NCI-H510A treated with DMSO at 0.1 percent for 48 hours (cell line): ENCODE measurements at regions not wholly inside any gene's neighbourhood (a gene's known extent, or its start where the extent isn't known, plus 50 kb on each side); places are given as distances from the start of the nearest gene placed in this dataset.

Experiments
- DNase-seq: peaks from one replicate; lab custom pipeline; 2025; lab: John Stamatoyannopoulos, UW

DNA sequence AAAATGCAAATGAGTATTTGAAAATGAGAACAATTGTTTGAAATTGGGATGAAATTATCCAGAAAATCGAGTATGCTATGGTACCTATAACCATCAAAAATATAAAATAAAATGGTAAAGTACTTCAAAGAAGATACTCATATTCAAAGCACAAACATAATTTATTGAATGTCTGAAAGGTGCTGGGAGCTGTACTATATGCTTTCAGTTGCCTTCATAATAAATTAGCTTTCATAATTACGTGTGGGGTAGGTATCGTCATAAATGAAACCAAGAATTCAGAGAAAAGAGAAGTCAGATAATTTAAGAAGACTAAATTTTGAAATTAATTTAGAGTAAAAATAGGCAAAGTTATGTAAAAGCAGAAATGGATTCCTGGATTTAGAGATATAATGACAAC is 721.9 kb upstream of the ACVR2A start:
- DNase-seq, result no peak

DNA sequence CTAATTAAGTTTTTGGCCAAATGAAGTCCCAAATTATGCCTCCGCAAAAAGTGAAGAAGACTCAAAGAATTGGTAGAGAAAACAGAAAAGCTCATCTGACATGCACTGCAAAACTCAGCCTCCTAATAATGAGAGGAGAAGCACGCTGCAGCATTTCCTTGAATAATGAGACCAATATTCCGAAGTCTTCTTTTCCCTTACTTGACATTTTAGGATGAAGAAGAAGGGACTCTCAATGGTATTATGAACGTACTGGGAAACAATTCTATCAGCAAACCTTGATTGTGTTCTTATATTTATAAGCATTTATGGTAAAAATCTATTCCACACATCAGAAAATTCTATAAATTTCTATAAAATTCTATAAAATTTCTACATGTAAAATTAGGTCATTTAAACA is 733.9 kb upstream of the ACVR2A start:
- no peak for DNase-seq

DNA sequence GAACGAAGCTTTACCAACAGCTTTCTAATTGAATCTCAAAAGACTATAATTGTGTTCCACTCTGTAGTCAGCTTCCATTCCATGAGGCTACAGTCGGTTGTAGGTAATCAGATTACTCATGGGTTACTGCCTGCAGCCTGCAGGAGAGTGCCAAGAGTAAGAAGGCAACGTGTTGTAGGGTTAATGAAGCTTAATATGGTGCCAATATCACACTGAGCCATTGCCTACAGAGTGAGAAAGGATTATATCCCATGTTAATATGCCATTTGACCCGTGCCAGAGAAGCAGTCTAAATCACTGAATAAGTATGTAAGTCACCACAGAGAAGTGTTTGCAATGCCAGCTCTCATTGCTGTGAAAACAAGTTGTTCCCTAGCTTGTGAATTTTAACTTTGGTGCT is 734.5 kb upstream of the ACVR2A start:
- DNase-seq, result no peak

- DNase-seq, result no peak
These were observed 735.5 kb upstream of the ACVR2A start for GRCh38 chr2:147109291-147109690.

DNA sequence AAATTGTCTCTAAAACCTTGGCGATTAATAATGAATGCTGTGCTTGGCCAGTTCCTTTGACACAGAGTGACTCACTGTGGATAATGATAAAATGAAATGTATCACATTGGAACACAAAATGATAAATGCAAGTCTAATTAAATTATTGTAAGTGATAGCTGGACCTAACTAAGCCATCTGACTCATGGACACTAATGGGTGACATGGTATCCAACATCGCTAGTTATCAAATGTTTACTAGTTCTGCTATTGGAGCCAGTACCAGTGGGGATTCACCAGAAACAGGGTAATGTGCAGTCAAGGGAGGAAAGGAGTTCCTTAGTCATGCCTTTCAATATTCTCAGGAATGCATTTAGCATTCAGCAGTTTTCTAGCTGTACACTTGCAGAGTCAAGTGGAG is 736.3 kb upstream of the ACVR2A start:
- no peak for DNase-seq

DNA sequence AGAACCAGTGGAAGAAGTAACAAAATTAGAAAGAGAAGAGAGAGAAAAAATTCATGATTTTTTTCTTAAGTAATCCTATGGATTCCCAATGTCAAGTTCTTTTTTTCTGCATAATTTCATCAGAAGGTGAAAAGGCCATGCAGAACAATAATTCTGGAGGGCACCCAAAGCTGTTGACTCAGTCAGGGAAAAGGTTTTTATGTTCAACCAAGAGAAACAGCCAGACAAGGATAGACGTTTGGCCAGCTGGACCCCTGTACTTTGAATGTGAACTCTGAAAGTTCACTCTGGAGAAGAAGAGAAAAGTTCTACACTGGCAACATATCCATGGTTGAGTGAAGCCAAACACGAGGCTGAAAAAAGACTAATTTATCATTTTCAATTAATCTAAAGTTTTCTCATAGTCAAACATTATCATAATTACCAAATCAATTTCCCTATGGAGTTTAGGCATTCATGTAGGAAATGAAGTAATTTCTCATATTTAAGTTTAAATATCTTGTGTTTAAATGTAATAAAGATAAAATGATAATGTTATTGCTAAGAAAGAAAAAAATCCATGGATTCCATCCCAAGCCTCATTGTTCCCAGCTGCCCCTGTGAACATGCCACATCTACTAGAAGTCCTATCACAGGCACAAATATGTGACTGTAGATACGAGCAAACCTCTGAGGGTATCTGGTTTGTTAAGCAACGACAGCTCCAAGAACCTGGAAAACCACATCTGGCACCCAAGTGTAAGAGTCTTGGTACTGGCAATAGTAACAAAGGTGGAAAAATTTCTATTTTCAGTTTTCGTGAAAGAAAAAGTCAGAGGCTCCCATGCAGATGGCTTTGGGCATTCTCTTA is 742.7 kb upstream of the ACVR2A start:
- no peak for DNase-seq

DNA sequence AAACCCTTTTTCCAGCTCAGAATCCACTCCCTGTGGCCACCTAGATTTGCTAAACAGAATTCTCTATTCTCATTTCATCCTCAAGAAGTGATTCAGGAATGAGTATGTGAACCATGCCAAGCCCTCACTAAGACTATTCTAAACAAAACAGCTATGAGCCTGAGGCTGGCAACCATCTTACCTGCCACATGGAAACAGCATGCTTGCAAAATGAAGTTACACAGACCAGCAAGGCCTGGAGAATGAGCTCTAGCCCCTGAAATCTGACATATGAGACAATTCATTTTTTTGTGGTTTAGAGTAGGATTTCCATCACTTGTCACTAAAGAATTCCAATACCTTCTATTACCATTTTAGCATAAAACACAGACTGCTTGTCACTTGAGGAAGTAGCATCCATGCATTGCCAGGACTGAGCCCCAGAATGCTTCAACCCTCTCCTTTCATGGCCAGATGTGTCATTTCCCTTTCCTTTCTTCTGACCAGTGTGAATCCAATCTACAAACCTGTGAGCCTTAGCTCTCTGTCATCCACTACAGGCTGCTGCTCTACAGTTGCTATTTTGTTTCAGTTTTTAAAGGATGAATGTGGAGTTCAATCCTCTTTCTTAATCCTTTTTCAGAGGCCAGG is 744.3 kb upstream of the ACVR2A start:
- no peak for DNase-seq

- DNase-seq, result no peak
These were observed 745.0 kb upstream of the ACVR2A start for GRCh38 chr2:147099845-147100244.

DNA sequence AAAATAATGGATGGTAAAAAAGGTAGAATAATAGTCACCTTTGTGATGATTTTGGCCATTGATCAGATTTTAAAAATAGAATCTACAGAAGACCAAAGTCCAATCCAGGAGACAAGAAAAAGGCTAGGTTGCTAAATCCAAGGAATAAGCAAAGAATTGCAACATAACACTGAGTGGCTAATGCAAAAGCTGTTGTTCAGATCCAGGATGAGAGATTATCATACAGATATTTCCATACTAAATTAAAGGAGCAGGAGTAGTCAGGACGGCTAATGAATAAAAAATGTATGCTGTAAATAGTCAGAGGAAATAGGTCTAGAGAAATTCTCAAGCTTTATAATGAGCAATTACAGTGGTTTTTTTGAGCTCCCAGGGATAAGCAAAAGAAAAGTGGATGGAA is 745.9 kb upstream of the ACVR2A start:
- DNase-seq, result no peak

GRCh38 chr2:147097747-147098146 is 747.1 kb upstream of the ACVR2A start:
- DNase-seq, result no peak

GRCh38 chr2:147096671-147097070 is 748.2 kb upstream of the ACVR2A start:
- no peak for DNase-seq

DNA sequence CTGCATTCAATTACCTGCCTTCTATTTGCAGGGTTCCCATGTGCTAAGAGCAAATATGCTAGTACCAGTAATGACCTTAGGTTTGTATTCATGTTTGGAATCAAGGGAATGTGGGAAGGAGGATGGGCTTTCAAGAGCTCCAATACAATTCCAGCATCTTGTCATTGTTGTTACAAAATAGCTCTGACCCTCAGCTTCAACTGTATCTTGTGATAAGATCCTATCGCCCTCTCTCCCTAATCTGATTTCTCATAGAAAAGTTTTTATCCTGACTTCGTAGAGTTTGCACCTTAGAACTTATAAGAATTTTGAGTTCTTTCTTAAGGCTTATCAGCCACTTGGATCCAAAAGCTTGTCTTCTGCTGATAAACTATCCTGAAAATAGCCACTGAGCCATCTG is 749.5 kb upstream of the ACVR2A start:
- DNase-seq, result no peak

GRCh38 chr2:147094077-147094476 is 750.8 kb upstream of the ACVR2A start:
- no peak for DNase-seq

- DNase-seq, result no peak
These were observed 752.6 kb upstream of the ACVR2A start for GRCh38 chr2:147092266-147092665.

DNA sequence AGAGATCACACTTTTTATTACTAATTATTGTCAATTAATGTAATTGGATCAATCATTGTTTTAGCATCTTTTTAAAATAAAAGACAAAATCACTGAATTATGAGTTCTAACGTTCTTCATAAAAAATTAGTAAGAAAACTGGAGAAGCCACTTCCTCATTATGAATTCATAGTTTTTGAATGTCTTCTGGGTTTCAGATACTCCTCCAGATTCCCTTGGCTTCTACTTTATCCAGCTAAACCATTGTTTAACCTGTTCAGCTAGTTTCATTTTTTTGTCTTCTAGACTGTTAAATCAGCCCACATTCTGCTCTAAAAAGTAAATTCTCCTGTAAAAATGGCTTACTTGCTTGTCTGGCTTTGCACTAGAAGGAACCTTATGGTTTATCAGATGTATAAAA is 753.4 kb upstream of the ACVR2A start:
- no peak for DNase-seq

DNA sequence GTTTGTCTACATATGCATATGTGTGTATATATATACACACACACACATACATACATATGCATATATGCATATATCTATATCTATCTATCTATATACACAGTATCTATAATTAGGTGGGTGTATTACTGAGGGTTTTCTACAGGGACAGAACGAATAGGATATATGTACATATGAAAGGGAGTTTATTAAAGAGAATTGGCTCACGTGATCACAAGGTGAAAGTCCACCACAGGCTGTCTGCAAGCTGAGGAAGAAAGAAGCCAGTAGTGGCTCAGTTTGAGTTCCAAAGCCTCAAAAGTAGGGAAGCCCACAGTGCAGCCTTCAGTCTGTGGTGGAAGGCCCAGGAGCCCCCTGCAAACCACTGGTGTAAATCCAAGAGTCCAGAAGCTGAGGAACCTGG is 756.0 kb upstream of the ACVR2A start:
- DNase-seq, result no peak

DNA sequence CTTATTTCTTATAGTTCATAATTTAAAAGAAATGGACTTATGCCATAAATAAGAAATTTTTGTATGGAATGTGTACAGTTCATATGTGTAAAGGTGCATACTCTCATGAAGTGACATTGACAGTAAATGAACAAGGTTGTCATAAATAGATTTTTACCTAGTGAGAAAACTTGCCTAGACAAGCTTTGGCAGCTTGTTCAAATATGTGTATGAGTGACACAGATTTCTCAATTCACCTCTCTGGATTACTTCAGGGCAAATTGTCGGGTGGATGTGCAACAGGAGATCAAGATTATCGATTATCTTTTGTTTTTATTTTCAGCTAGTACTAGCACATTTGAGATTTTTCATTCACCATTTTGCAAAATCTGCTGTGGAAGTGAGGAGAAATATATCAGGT is 758.1 kb upstream of the ACVR2A start:
- DNase-seq, result no peak

- DNase-seq, result no peak
These were observed 761.2 kb upstream of the ACVR2A start for GRCh38 chr2:147083664-147084063.

DNA sequence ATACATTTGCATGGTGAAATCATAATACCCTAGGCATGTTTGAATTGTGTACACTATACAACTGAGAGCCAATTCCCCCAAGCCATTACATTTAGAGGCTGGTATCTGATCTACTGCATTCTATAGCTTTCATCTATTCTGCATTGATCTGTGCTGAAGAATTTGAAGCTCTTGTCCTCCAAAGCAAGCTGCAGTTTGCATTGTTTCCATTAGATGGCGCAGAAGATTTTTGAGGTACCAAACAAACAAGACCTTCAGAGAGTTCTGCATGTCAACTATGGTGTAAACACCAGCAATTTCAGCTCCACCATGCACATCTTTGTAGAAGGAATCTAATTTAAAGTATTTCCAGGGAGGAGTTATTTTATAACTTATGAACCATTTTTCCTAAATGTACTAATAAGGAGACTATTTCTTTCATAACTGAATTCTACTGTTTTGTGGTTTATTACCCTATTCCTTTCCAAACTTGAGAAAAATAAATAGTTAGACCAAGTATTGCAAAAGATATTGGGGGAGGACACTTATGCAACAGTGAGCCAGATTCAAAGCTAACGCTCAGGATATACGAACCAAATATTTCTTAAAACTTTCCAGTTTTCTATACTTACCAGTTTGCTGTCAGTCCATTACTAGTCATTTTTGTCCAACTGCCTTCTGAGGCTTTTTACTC is 761.8 kb upstream of the ACVR2A start:
- DNase-seq, result peak; percentile 41

DNA sequence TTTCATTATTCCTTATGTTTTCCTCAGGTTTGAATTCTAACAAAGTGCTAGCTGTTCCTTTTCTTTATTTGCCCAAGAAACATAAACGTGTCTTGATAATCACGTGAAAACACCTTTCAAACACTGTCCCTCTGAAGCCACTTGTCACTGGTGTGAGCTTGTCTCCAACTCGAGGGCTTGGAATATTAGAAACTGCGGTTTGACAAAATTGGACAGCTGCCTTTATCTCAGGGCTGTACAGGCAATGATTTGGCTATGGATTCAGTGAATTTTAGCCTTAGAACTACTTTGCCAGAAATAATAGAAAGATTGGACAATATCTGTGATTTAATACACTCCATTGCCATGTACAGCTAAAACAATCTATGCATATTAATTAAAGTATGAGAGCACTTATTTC is 763.0 kb upstream of the ACVR2A start:
- DNase-seq, result no peak

GRCh38 chr2:147076634-147077033 is 768.2 kb upstream of the ACVR2A start:
- no peak for DNase-seq

GRCh38 chr2:147068071-147068470 is 776.8 kb upstream of the ACVR2A start:
- no peak for DNase-seq

- no peak for DNase-seq
These were observed 777.7 kb upstream of the ACVR2A start for GRCh38 chr2:147067136-147067535.
